ENCODE measurements at regions not wholly inside any gene's neighbourhood (a gene's known extent, or its start where the extent isn't known, plus 50 kb on each side); places are given as distances from the start of the nearest gene placed in this dataset.

GRCh38 chr7:12092499-12093130, 118.5 kb upstream of the TMEM106B start:
- no peaks in the 10 kb centered on the region for H3K4me1 ChIP-seq
- H3K27me3 ChIP-seq (ENCODE audit: insufficient read depth in 3 of 3, low read length in 2 of 3): no peaks in the 10 kb centered on the region
- H3K36me3 ChIP-seq (ENCODE audit: insufficient read depth in 1 of 2, low read depth in 1 of 2): no peaks in the 10 kb centered on the region
- no peak overlapping the region for H3K27ac ChIP-seq
- ATAC-seq (no peak), DNase-seq (no peak)
- WGBS, 3 donors: 89 to 94% (median 93%) methylated on average over 5 of the region's 5 CpGs
- H3K4me3 ChIP-seq: no peak overlapping the region
- H3K9me3 ChIP-seq: no peaks in the 10 kb centered on the region
- intact Hi-C loops (cut with DNase I): no loop called here
- no peak for TF ChIP-seq CTCF (IDR thresholded peaks at IDR 0.05)

- ATAC-seq (no peak), DNase-seq (no peak)
- H3K4me1 ChIP-seq: no peaks in the 10 kb centered on the region
- H3K36me3 ChIP-seq (ENCODE audit: insufficient read depth in 1 of 2, low read depth in 1 of 2): no peaks in the 10 kb centered on the region
- no peak overlapping the region for H3K4me3 ChIP-seq
- TF ChIP-seq CTCF (IDR thresholded peaks at IDR 0.05): no peak
- no peaks in the 10 kb centered on the region for H3K27me3 ChIP-seq (ENCODE audit: insufficient read depth in 3 of 3, low read length in 2 of 3)
- WGBS, 3 donors: 88 to 97% (median 96%) methylated on average over 1 of the region's 1 CpG
- H3K27ac ChIP-seq: no peak overlapping the region
- H3K9me3 ChIP-seq: no peaks in the 10 kb centered on the region
- intact Hi-C loops (cut with DNase I): no loop called here
Measured at GRCh38 chr7:12093365-12093764, 117.7 kb upstream of the TMEM106B start.

- Histone ChIP-seq H3K4me3 (no peak overlapping the region), H3K9me3 (no peaks in the 10 kb centered on the region), H3K36me3 (ENCODE audit: insufficient read depth in 1 of 2, low read depth in 1 of 2) (no peaks in the 10 kb centered on the region), H3K27me3 (ENCODE audit: insufficient read depth in 3 of 3, low read length in 2 of 3) (no peaks in the 10 kb centered on the region), H3K27ac (no peak overlapping the region), H3K4me1 (no peaks in the 10 kb centered on the region)
- no peak for TF ChIP-seq CTCF (IDR thresholded peaks at IDR 0.05)
- intact Hi-C loops (cut with DNase I): no loop called here
- ATAC-seq (no peak), DNase-seq (no peak)
- WGBS, 3 donors: 18 to 25% (median 24%) methylated on average over 4 of the region's 4 CpGs
Measured at GRCh38 chr7:12094365-12094921, 116.7 kb upstream of the TMEM106B start.

- ATAC-seq (no peak), DNase-seq (no peak)
- Histone ChIP-seq H3K4me1 (no peaks in the 10 kb centered on the region), H3K9me3 (no peaks in the 10 kb centered on the region), H3K27me3 (ENCODE audit: insufficient read depth in 3 of 3, low read length in 2 of 3) (no peaks in the 10 kb centered on the region), H3K27ac (no peak overlapping the region), H3K36me3 (ENCODE audit: insufficient read depth in 1 of 2, low read depth in 1 of 2) (no peaks in the 10 kb centered on the region), H3K4me3 (no peak overlapping the region)
- 52 to 56% (median 56%) methylated on average over 3 of the region's 3 CpGs for WGBS, 3 donors
- no peak for TF ChIP-seq CTCF (IDR thresholded peaks at IDR 0.05)
- intact Hi-C loops (cut with DNase I): no loop called here
Measured at GRCh38 chr7:12102126-12102525, 109.0 kb upstream of the TMEM106B start.

- H3K27me3 ChIP-seq (ENCODE audit: insufficient read depth in 3 of 3, low read length in 2 of 3): no peaks in the 10 kb centered on the region
- H3K36me3 ChIP-seq (ENCODE audit: insufficient read depth in 1 of 2, low read depth in 1 of 2): no peaks in the 10 kb centered on the region
- H3K27ac ChIP-seq: no peak overlapping the region
- H3K4me3 ChIP-seq: no peak overlapping the region
- ATAC-seq (no peak), DNase-seq (no peak)
- no peak for TF ChIP-seq CTCF (IDR thresholded peaks at IDR 0.05)
- 58 to 73% (median 69%) methylated on average over 3 of the region's 3 CpGs for WGBS, 3 donors
- no peaks in the 10 kb centered on the region for H3K9me3 ChIP-seq
- no peaks in the 10 kb centered on the region for H3K4me1 ChIP-seq
- intact Hi-C loops (cut with DNase I): no loop called here
Measured at GRCh38 chr7:12102527-12102926, 108.6 kb upstream of the TMEM106B start.

All from psoas muscle (tissue), 7 donors.